DMS 273 treated with DMSO at 0.1 percent for 48 hours (cell line): ENCODE measurements at regions not wholly inside any gene's neighbourhood (a gene's known extent, or its start where the extent isn't known, plus 50 kb on each side); places are given as distances from the start of the nearest gene placed in this dataset.
"Not testable (repeated sequence)": the region's sequence is repeated elsewhere in the genome, so short reads cannot be mapped to it uniquely, and the experiment has no call there.

ENCODE experiments used
- DNase-seq: peaks from one replicate; lab custom pipeline; 2025; lab: John Stamatoyannopoulos, UW

DNA sequence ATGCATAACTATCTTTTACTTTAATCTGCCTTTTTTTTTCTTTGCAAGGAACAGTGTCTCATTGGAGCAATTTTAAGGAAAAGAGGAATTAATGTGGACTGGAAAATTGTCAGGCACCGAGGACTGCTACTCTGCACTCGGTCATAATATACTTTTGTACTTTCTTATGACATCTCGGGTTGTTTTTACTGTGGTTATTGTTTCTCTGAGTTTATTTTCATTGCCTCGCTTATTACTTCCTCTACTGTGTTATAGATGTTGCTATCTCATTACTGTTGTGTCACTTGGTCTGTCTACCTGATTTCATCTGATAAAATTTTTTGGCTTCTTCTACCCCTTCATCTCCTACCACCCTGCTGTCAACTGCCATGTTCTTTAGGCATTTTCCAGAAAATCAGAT, 213.5 kb upstream of the POU1F1 start:
- no peak for DNase-seq

DNA sequence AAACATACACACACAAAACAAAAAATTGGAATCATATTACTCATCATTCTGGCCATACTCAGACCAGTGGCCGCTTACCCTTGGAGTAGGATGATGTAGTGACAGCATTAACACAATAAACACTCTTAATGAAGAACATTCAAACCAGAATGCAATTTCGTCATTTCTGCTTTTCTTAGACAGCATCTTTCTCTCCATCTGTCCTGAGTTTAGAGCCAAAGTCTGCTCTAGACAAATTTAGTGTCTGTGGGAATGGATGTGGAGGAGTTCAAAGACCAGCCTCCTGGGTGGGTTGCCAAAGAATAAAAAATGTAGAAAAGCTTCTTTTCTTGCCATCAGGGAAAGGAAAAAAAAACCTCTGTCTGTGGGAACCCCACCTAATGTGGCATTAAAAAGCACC, 212.4 kb upstream of the POU1F1 start:
- DNase-seq = no peak

DNA sequence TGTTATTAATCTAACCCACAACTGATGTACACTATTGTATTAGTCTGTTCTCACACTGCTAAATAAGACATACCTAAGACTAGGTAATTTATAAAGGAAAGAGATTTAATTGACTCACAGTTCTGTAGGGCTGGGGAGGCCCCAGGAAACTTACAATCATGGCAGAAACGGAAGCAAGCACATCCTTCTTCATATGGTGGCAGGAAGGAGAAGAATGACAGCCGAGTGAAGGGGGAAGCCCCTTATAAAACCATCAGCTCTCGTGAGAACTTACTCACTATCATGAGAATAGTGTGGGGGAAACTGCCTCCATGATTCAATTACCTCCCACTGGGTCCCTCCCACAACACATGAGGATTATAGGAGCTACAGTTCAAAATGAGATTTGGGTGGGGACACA, 210.3 kb upstream of the POU1F1 start:
- DNase-seq = not testable (repeated sequence)

DNA sequence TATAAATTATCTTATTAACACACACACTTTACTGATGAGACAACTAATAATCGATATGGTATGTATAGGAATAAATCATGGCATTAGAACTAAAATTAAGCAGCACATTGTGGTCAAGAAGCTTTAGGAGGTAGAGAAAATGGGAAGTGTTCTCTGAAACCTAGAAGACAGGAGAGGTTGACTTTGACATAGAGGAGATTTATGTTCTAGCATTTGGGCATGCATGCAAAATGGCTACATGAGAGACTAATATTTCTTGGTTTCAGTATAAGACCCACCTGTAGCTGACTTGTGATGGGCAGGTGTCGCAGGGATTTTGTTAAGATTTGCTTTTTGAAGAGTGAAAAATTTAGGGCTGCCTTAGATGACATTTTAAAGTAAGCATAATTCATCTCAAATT, 209.7 kb upstream of the POU1F1 start:
- no peak for DNase-seq

DNA sequence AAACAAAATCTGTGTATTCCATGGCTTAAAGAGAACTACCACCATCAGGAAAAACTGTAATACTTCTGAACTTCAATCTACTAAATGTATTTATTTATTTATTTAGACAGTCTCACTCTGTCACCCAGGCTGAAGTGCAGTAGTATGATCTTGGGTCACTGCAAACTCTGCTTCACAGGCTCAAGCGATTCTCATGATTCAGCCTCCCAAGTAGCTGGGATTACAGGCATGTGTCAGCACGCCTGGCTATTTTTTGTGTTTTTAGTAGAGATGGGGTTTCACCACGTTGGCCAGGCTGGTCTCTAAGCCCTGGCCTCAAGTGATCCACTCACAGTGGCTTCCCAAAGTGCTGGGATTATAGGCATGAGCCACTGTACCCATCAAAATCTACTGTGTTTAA, 202.3 kb upstream of the POU1F1 start:
- no peak for DNase-seq

DNA sequence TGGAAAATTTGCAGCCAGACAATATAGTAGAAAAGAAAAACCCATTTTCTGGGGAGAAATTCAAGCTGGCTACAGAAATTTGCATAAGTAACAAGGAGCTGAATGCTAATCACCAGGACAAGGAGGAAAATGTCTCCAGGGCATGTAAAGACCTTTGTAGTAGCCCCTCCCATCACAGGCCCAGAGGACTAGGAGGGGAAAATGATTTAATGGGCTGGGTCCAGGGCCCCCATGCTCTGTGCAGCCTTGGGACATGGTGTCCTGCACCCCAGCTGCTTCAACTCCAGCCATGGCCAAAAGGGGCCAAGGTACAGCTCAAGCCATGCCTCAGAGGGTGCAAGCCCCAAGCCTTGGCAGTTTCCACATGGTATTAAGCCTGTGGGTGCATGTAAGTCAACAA, 197.6 kb upstream of the POU1F1 start:
- no peak for DNase-seq

DNA sequence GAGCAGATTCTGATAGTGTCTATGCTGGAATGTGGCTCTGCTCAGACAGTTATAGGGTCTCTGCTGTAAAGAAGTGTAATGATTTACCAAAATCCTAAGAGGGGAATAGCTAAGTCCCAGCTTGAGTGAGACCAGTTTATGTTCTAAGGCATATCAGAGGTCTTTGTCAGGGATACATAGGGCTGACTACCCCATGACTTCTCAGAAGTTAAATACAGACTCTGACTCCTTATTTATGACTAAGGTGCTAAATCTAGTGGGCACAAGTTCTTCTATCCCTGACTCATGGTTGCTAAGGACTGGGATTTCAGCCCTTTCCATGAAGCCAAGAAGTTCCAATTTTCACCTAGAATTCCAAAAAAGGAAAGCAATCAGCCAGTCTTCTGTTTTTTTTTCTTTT, 192.6 kb upstream of the POU1F1 start:
- DNase-seq = no peak

DNA sequence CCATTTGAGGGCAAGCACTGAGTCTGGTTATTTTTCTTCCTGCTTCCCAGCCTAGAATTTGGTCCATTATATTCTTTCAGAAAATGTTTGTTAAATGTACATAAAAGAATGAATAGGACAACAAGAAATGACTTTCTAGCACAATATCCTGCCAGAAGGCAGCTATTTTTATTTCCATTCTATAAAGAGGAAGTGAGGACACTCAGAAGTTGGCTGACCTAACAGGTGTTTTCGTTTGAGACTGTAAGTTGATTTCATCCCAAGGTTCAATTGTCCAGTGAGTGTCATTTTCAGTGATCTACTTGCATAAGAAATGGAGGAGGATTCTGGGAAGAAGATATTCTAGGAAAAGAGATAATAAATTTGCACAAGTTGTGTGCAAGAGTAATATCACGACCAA, 191.9 kb upstream of the POU1F1 start:
- DNase-seq = no peak

DNA sequence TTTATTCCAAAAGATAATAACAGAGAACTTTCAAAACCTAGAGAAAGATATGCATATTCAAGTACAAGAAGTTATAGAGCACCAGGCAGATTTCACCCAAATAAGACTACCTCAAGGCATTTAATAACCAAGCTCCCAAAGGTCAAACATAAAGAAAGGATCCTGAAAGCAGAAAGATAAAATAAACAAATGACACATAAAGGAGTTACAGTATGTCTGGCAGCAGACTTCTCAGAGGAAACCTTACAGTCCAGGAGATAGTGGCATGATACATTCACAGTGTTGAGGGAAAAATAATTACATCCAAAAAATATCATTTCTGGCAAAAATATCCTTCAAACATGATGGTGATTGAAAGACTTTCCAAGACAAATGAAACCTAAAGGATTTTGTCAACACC, 185.8 kb upstream of the POU1F1 start:
- no peak for DNase-seq

DNA sequence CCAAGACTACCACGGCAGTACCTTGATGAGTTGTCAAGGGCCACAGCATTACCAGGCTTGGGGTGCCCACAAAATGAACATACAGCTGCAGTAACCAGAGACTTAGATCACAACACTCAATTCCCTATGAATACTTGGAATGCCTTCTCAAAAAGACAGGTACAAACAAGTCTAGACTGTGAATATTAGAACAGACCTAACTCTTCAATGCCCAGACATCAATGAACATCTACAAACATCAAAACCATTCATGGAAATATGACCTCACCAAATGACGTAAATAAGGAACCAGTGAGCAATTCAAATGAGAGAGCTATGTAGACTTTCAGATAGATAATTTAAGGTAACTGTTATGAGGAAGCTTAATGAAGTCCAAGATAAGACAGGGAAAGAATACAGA, 185.1 kb upstream of the POU1F1 start:
- DNase-seq = no peak

DNA sequence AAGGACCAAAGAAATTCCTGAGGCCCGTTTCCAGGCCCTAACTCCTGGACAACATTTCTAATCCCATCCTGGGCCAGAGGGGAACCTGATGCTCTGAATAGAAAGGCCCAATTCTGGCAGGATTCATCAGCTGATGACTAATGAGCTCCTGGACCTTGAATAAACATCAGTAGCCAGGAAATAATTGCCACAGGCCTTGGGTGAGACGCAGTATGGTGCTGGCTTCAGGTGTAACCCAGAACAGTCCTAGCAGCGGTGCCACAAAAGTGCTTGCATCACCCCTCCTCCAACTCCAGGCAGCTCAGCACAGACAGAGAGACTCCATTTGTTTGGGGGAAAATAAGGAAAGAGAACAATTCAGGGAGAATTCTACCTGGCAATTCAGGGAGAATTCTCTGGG, 184.7 kb upstream of the POU1F1 start:
- DNase-seq = no peak

DNA sequence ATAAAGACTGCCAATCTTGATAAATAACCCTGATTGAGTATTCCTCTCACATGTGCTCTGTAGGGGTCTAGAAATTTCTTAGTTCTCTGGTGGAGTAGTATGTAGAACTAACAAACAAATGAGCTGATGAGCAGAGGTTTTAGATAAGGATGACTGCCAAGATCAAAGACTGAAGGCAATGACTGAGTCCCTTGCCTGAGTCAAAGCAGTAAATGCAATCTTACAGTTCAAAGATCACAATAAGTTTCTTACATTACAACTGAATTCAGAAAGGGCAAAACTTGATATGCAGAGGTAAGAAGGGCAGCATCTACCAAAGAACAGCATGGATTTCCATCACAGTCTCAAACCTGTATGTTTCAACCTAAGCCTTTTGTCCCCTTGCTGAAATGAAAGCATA, 172.2 kb upstream of the POU1F1 start:
- DNase-seq = no peak

DNA sequence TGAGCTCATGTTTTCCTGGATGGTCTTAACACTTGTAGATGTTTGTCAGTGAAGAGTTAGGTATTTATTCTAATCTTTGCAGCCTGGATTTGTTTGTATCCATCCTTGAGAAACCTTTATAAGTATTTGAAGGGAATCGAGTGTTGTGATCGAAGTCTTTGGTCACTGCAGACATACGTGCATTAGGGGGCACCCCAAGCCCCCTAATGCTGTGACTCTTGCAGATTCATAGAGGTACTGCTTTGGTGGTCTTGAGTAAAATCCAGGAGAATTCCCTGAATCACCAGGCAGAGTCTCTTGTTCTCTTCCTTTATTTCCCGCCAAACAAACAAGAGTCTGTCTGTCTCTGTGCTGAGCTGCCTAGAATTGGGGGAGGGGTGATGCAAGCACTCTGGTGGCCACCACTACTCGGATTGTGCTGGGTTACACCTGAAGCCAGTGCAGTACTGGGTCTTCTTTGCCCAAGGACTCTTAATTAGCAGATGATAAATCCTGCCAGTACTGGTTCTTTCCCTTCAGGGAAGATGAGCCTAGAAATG, 170.5 kb upstream of the POU1F1 start:
- DNase-seq = no peak

DNA sequence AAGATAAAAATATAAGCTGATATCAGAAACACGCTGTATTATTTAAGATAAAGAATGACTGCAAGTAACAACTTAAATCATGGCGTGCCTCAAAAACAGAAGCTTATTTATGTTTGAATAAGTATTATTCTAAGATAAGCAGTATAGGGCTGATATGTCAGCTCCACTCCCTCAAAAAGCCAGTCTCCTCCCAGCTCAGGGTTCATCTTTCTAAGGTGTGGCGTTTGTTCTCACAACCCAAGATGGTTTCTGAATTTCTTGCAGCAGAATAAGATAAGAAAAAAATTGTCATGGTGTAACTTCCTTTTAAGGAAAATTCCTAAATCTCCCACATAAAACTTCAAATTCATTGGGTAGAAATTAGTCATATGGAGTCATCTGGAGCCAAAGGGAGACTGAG, 166.1 kb upstream of the POU1F1 start:
- DNase-seq = no peak

DNA sequence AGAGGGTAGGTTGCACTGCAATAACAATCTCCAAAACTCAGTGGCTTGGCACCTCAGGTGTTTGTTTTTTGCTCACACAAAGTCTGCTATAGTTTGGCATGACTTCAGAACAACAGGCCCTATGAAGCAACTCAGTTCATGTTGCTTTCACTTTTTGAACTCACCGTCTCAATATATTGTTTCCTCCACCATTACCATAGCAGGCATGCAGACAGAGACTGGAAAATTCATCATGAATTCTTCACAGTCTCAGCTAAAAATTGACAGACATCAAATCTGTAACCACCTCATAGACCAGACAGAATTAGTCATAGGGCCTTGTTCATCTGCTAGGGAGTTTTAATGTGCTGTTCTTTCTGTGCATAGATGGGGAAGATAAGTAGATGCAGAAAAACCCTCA, 161.4 kb upstream of the POU1F1 start:
- DNase-seq = no peak

DNA sequence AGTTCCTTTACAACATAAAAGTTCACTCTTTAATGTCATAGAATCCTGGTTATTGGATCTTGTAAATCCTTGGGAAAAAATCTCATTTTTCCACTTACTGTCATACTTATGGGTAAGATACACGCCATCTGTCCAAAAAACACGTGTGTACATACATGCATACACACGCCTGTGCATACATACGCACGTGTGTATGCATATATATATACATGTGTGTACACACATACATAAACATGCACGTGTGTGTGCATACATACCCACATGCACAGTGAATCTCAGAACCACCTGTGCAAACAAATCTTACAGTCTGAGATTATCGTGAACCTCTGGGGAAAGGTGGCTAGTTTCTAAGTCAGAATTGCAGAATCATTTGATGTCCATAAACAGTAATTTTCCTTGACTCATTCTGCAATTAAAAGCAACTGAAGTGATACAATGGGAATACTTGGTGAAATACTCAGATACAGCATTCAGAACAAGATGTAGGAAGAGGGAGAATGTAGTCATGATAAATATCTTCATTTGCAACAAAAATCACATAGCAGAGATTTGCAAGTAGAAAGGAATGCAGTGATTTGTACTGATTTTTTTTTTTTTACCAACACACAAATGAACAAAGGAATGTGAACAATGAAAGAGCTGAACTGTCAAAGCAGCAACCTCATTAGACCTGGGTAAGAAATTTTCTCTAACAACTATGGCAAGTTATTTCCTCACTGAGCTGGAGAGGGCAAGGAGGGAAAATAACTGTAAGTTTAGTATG, 160.6 kb upstream of the POU1F1 start:
- no peak for DNase-seq

DNA sequence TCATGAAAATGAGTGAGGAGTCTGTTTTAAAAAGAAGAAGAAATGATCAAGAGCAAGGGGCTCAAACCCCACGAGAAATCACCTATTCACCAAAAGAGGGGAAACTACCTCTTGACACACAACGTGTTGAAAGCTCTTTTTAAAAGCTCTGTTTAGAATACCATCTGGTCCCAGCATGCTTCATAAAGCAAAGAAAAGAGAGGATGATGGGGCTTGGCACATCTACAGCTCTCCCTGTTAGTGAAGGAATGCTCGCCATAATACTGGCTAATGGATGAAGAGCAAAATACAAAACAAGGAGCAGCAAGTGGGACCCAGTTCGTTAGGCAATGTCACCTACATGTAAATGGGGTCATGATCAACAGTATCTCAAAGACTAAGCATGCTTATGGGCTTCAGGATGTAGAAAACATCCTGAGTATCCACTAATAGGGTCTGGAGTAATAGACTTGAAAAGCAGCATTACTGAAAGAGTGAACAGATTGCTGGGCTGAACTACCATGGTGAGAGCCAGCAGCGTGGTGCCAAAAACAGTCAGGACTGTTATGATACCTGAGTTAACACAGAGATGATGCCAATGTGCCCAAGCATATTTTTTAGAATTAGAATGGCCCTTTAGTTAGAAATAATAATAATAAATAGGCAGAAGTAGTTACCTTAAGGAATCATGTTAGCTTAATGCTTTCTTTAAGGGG, 159.7 kb upstream of the POU1F1 start:
- DNase-seq = no peak

DNA sequence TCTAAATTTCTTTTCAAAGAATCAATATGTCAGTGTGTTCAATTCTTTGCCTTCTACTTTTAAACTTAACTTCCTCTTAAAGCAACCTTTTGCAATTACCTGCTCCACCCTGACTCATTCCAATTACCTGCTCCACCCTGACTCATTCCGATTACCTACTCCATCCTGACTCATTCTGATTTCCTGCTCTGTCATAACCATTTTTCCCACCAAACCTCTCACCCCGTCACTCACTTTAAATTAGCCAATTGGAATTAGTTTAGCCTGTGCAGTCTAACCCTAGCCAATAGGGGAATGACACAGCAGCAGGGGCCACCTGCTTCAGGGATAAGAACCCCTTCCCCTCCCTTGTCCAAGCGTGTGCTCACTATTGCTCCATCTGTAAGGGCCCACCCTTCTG, 157.1 kb upstream of the POU1F1 start:
- DNase-seq = not testable (repeated sequence)

DNA sequence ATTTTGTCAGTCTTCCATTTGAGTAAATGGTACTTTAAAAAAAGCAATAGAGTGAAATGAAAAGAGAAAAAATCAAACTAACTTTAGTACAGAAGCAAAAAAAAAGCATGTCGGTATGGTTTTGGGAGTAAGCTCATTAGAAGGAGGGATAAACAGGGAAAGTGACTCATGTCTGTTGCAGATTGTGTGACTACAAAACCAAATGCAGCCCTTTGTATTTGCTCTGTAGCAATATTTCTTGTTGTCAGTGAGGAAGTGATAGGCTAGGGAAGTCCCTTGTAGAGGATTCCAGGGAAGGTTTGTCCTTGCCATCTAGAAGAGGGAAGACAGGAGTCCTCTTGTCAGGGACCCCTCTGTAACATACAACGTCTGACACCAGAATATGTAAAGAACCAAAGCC, 150.5 kb upstream of the POU1F1 start:
- no peak for DNase-seq

DNA sequence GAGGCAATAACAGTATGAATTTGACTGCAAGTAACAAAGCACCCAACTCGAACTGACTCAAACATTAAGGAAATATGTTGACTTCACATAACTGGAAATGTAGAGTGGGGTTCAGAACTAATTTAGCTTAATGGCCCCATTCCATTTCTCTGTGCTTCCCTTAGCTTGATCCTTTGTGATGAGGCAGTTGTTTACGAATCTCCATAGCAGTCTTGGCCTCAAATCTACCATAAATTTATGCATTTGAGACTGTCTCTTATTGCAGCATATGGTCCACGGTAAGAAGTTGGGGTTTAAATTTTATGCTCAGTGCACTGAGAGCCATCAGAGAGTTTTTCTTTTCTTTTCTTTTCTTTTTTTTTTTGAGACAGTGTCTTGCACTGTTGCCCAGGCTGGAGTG, 148.7 kb upstream of the POU1F1 start:
- no peak for DNase-seq

DNA sequence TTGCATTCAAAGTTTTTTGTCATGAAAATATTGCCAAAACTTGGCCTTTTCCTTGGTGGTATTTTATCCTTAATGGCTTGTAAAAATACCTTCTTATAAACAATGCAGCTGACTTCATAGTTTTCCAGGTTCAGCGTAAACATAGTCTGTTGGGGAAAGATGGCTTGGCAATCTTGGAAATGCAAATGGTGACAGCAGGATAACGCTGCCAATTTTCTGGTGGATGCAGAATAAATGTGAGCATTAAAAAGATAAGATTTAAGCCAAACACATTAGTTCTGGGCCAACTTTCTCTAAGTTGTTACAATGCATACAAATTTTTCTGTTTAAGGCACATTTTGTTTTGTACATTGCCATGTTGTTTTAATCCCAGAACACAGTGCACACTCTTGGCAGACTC, 147.0 kb upstream of the POU1F1 start:
- DNase-seq = no peak

DNA sequence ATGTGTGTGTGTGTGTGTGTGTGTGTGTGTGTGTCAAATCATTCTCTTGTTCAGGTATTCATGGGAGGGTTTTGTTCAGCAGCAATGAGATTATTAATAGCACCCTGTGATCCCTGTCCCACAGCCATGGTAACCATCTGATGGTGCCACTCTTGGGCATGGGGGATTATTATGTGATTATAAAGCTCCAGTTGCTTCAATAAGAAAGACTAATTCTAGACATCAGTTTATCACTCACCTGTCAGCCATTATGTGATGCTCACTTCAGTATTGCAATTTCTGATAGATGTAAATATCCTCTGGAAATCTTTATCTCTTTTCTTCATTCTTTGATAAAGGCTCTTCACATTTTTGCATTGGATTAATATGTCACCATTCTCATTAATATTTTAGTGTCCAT, 145.9 kb upstream of the POU1F1 start:
- no peak for DNase-seq

DNA sequence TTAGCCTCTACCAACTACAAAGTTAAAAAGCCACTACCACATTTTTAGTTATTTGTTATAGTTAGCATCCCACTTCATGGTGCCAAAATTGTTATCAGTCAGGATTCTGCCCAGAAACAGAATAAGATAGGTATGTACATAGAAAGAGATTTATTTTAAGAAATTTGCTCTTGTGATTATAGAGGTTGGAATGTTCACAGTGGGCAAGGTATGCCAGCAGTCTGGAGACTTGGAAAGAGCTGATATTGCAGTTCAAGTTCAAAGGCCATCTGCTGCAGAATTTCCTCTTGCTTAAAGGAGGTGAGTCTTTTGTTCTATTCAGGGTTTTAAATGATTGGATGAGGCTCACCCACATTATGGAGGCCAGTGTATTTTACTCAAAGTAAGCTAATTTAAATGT, 143.8 kb upstream of the POU1F1 start:
- no peak for DNase-seq

DNA sequence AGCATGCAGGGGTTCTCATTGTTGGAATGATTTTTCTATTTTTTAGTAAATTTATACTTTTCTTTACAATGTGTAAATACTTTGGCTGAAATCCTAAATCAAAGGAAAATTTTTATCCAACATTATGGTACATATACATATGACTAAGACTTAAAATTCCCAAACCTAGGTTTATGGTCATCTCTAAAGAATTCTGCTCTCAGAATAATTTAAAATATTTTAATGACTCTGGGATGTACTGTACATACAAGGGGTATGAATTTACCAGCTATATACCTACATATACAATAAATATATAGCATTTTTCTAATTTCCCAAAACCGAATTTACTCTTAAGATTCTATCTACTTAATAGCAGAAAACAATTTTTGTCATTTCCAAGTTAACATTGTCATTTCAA, 137.9 kb upstream of the POU1F1 start:
- no peak for DNase-seq
